ENCODE measurements at regions not wholly inside any gene's neighbourhood (a gene's known extent, or its start where the extent isn't known, plus 50 kb on each side); places are given as distances from the start of the nearest gene placed in this dataset.

GRCh38 chr4:165662341-165662740 is 210.7 kb upstream of the TLL1 start:
- no peak overlapping the region for H2AFZ ChIP-seq (ENCODE audit: low read length)
- TF ChIP-seq CTCF (conservative IDR thresholded peaks at IDR 0.05; ENCODE audit: low read length) (no peak), EZH2phosphoT487 (IDR thresholded peaks at IDR 0.05; ENCODE audit: borderline replicate concordance) (no peak)
- H3K9me2 ChIP-seq (replicated peaks; ENCODE audit: low read depth, low read length), result no peaks in the 10 kb centered on the region
- no peak overlapping the region for H3K9ac ChIP-seq (ENCODE audit: low read depth, low read length, poor library complexity, severe bottlenecking)
- H4K20me1 ChIP-seq (ENCODE audit: insufficient read depth, low read length, poor library complexity, severe bottlenecking), result no peaks in the 10 kb centered on the region
- no peaks in the 10 kb centered on the region for H3K4me1 ChIP-seq (ENCODE audit: insufficient read depth, low read length, poor library complexity, severe bottlenecking)
- H3F3A ChIP-seq (ENCODE audit: low read depth), result no peaks in the 10 kb centered on the region
- no peaks in the 10 kb centered on the region for H3K27me3 ChIP-seq (ENCODE audit: insufficient read depth, low read length, poor library complexity, severe bottlenecking)
- no peaks in the 10 kb centered on the region for H3K9me3 ChIP-seq (ENCODE audit: insufficient read depth, low read depth, low read length)
- no peaks in the 10 kb centered on the region for H3K36me3 ChIP-seq (ENCODE audit: insufficient read depth, low read length)
- no peaks in the 10 kb centered on the region for H3K79me2 ChIP-seq (ENCODE audit: insufficient read depth, low read length)
- no peak overlapping the region for H3K4me2 ChIP-seq (ENCODE audit: low read depth, low read length, poor library complexity, severe bottlenecking)
- H3K4me3 ChIP-seq (ENCODE audit: low read length, poor library complexity, severe bottlenecking), result no peak overlapping the region

GRCh38 chr4:165663411-165663810 is 209.6 kb upstream of the TLL1 start:
- Histone ChIP-seq H3K9ac (ENCODE audit: low read depth, low read length, poor library complexity, severe bottlenecking) (no peak overlapping the region), H4K20me1 (ENCODE audit: insufficient read depth, low read length, poor library complexity, severe bottlenecking) (no peaks in the 10 kb centered on the region), H2AFZ (ENCODE audit: low read length) (no peak overlapping the region), H3K4me2 (ENCODE audit: low read depth, low read length, poor library complexity, severe bottlenecking) (no peak overlapping the region), H3F3A (ENCODE audit: low read depth) (no peaks in the 10 kb centered on the region), H3K36me3 (ENCODE audit: insufficient read depth, low read length) (no peaks in the 10 kb centered on the region), H3K4me1 (ENCODE audit: insufficient read depth, low read length, poor library complexity, severe bottlenecking) (no peaks in the 10 kb centered on the region), H3K4me3 (ENCODE audit: low read length, poor library complexity, severe bottlenecking) (no peak overlapping the region), H3K9me3 (ENCODE audit: insufficient read depth, low read depth, low read length) (no peaks in the 10 kb centered on the region), H3K27me3 (ENCODE audit: insufficient read depth, low read length, poor library complexity, severe bottlenecking) (no peaks in the 10 kb centered on the region), H3K79me2 (ENCODE audit: insufficient read depth, low read length) (no peaks in the 10 kb centered on the region), H3K9me2 (replicated peaks; ENCODE audit: low read depth, low read length) (no peaks in the 10 kb centered on the region)
- TF ChIP-seq CTCF (conservative IDR thresholded peaks at IDR 0.05; ENCODE audit: low read length) (no peak), EZH2phosphoT487 (IDR thresholded peaks at IDR 0.05; ENCODE audit: borderline replicate concordance) (no peak)

GRCh38 chr4:165666836-165667235 is 206.2 kb upstream of the TLL1 start:
- Histone ChIP-seq H4K20me1 (ENCODE audit: insufficient read depth, low read length, poor library complexity, severe bottlenecking) (no peaks in the 10 kb centered on the region), H2AFZ (ENCODE audit: low read length) (no peak overlapping the region), H3K4me1 (ENCODE audit: insufficient read depth, low read length, poor library complexity, severe bottlenecking) (no peaks in the 10 kb centered on the region), H3K79me2 (ENCODE audit: insufficient read depth, low read length) (no peaks in the 10 kb centered on the region), H3K9ac (ENCODE audit: low read depth, low read length, poor library complexity, severe bottlenecking) (no peak overlapping the region), H3K9me2 (replicated peaks; ENCODE audit: low read depth, low read length) (no peaks in the 10 kb centered on the region), H3K4me3 (ENCODE audit: low read length, poor library complexity, severe bottlenecking) (no peak overlapping the region), H3K4me2 (ENCODE audit: low read depth, low read length, poor library complexity, severe bottlenecking) (no peak overlapping the region), H3K27me3 (ENCODE audit: insufficient read depth, low read length, poor library complexity, severe bottlenecking) (no peaks in the 10 kb centered on the region), H3K9me3 (ENCODE audit: insufficient read depth, low read depth, low read length) (no peaks in the 10 kb centered on the region), H3F3A (ENCODE audit: low read depth) (no peaks in the 10 kb centered on the region), H3K36me3 (ENCODE audit: insufficient read depth, low read length) (no peaks in the 10 kb centered on the region)
- no peak for TF ChIP-seq CTCF (conservative IDR thresholded peaks at IDR 0.05; ENCODE audit: low read length)
- TF ChIP-seq EZH2phosphoT487 (IDR thresholded peaks at IDR 0.05; ENCODE audit: borderline replicate concordance), result no peak
